Large intestine (tissue), 3 donors: ENCODE measurements at regions not wholly inside any gene's neighbourhood (a gene's known extent, or its start where the extent isn't known, plus 50 kb on each side); places are given as distances from the start of the nearest gene placed in this dataset.
"Not testable (repeated sequence)": the region's sequence is repeated elsewhere in the genome, so short reads cannot be mapped to it uniquely, and the experiment has no call there.

Experiments
- DNase-seq, 2 donors: peaks; one replicate each; pipeline versions ENCODE4 v3.0.0 to v3.0.0-alpha.2; 2013
- H3K27ac ChIP-seq: one replicate; pipeline ENCODE4 v1.5.1; 2013; ENCODE audit warnings: low read length
- H3K27me3 ChIP-seq: 2 replicates; pipeline ENCODE4 v1.6.1; 2013; ENCODE audit warnings: low read length; ENCODE audit not compliant: control insufficient read depth, insufficient read depth
- H3K36me3 ChIP-seq: 2 replicates; pipeline ENCODE4 v1.6.1; 2013; ENCODE audit warnings: low read length; ENCODE audit not compliant: control insufficient read depth, insufficient read depth
- H3K4me1 ChIP-seq: one replicate; pipeline ENCODE4 v1.6.1; 2013; ENCODE audit warnings: low read length; ENCODE audit not compliant: control insufficient read depth, insufficient read depth
- H3K4me3 ChIP-seq: one replicate; pipeline ENCODE4 v1.5.1; 2013; ENCODE audit warnings: low read length
- H3K9me3 ChIP-seq: one replicate; pipeline ENCODE4 v1.6.1; 2013; ENCODE audit warnings: mild to moderate bottlenecking, low read depth, low read length, moderate library complexity; ENCODE audit not compliant: control insufficient read depth
- WGBS: methylation state at CpG from one replicate; pipeline ENCODE4 v1.1.5; 2013; ENCODE audit warnings: low lambda C conversion rate; ENCODE audit not compliant: insufficient coverage; 5-methylcytosine and 5-hydroxymethylcytosine counted together

GRCh38 chr9:81431641-81432040 lies 257.7 kb downstream of the TLE1 start:
- Histone ChIP-seq H3K4me3 (no peak overlapping the region), H3K27ac (no peak overlapping the region), H3K36me3 (no peaks in the 10 kb centered on the region), H3K4me1 (no peaks in the 10 kb centered on the region), H3K27me3 (no peaks in the 10 kb centered on the region), H3K9me3 (peaks cover 12% of the 10 kb centered on the region)
- WGBS: 73% methylated on average over 2 of the region's 4 CpGs
- no peak for DNase-seq

- 50% methylated on average over 1 of the region's 1 CpG for WGBS
- Histone ChIP-seq H3K4me3 (no peak overlapping the region), H3K27ac (no peak overlapping the region), H3K36me3 (no peaks in the 10 kb centered on the region), H3K4me1 (no peaks in the 10 kb centered on the region), H3K9me3 (peaks cover 14% of the 10 kb centered on the region), H3K27me3 (no peaks in the 10 kb centered on the region)
- DNase-seq: no peak
These were observed 258.6 kb downstream of the TLE1 start for GRCh38 chr9:81430727-81431126.

GRCh38 chr9:81427870-81428269 lies 261.5 kb downstream of the TLE1 start:
- H3K27me3 ChIP-seq: no peaks in the 10 kb centered on the region
- H3K4me1 ChIP-seq: no peaks in the 10 kb centered on the region
- peaks cover 14% of the 10 kb centered on the region for H3K9me3 ChIP-seq
- no peak overlapping the region for H3K4me3 ChIP-seq
- no peak overlapping the region for H3K27ac ChIP-seq
- WGBS: no CpG with 5 or more reads among the region's 1 CpG
- DNase-seq: no peak
- H3K36me3 ChIP-seq: no peaks in the 10 kb centered on the region

GRCh38 chr9:81424431-81424830 lies 264.9 kb downstream of the TLE1 start:
- no CpG with 5 or more reads among the region's 1 CpG for WGBS
- no peak overlapping the region for H3K27ac ChIP-seq
- H3K27me3 ChIP-seq: no peaks in the 10 kb centered on the region
- H3K4me1 ChIP-seq: no peaks in the 10 kb centered on the region
- peaks cover 9% of the 10 kb centered on the region for H3K9me3 ChIP-seq
- no peak overlapping the region for H3K4me3 ChIP-seq
- no peaks in the 10 kb centered on the region for H3K36me3 ChIP-seq
- DNase-seq: no peak

GRCh38 chr9:81423589-81424326 lies 265.6 kb downstream of the TLE1 start:
- Histone ChIP-seq H3K4me3 (no peak overlapping the region), H3K27me3 (no peaks in the 10 kb centered on the region), H3K27ac (no peak overlapping the region), H3K36me3 (no peaks in the 10 kb centered on the region), H3K4me1 (no peaks in the 10 kb centered on the region), H3K9me3 (peaks cover 9% of the 10 kb centered on the region)
- no peak for DNase-seq

- not testable (repeated sequence) for H3K4me3 ChIP-seq, H3K27ac ChIP-seq, H3K9me3 ChIP-seq, DNase-seq, H3K27me3 ChIP-seq, H3K4me1 ChIP-seq, H3K36me3 ChIP-seq
- 100% methylated on average over 1 of the region's 3 CpGs for WGBS
These were observed 268.3 kb downstream of the TLE1 start for GRCh38 chr9:81421090-81421489.

GRCh38 chr9:81420024-81420423 lies 269.3 kb downstream of the TLE1 start:
- H3K27me3 ChIP-seq: no peaks in the 10 kb centered on the region
- no peaks in the 10 kb centered on the region for H3K4me1 ChIP-seq
- no peaks in the 10 kb centered on the region for H3K9me3 ChIP-seq
- H3K4me3 ChIP-seq: no peak overlapping the region
- DNase-seq: no peak
- H3K27ac ChIP-seq: no peak overlapping the region
- H3K36me3 ChIP-seq: no peaks in the 10 kb centered on the region
- WGBS: 100% methylated on average over 1 of the region's 1 CpG

GRCh38 chr9:81417941-81418340 lies 271.4 kb downstream of the TLE1 start:
- no peak for DNase-seq
- Histone ChIP-seq H3K9me3 (no peaks in the 10 kb centered on the region), H3K4me1 (no peaks in the 10 kb centered on the region), H3K27ac (no peak overlapping the region), H3K36me3 (no peaks in the 10 kb centered on the region), H3K4me3 (no peak overlapping the region), H3K27me3 (no peaks in the 10 kb centered on the region)

- Histone ChIP-seq H3K27ac (no peak overlapping the region), H3K27me3 (no peaks in the 10 kb centered on the region), H3K36me3 (no peaks in the 10 kb centered on the region), H3K4me1 (no peaks in the 10 kb centered on the region), H3K4me3 (no peak overlapping the region), H3K9me3 (no peaks in the 10 kb centered on the region)
- DNase-seq: no peak
- WGBS: 92% methylated on average over 2 of the region's 2 CpGs
These were observed 272.1 kb downstream of the TLE1 start for GRCh38 chr9:81417299-81417675.

- 40% methylated on average over 1 of the region's 7 CpGs for WGBS
- Histone ChIP-seq H3K36me3 (no peaks in the 10 kb centered on the region), H3K27me3 (no peaks in the 10 kb centered on the region), H3K4me1 (no peaks in the 10 kb centered on the region), H3K9me3 (no peaks in the 10 kb centered on the region), H3K27ac (no peak overlapping the region), H3K4me3 (no peak overlapping the region)
- no peak for DNase-seq
These were observed 272.7 kb downstream of the TLE1 start for GRCh38 chr9:81416476-81417298.

- Histone ChIP-seq H3K4me3 (no peak overlapping the region), H3K36me3 (no peaks in the 10 kb centered on the region), H3K27me3 (no peaks in the 10 kb centered on the region), H3K4me1 (no peaks in the 10 kb centered on the region), H3K9me3 (no peaks in the 10 kb centered on the region), H3K27ac (no peak overlapping the region)
- 100% methylated on average over 1 of the region's 1 CpG for WGBS
- no peak for DNase-seq
These were observed 274.5 kb downstream of the TLE1 start for GRCh38 chr9:81414836-81415235.
